Keratinocyte (primary cell): ENCODE measurements at regions not wholly inside any gene's neighbourhood (a gene's known extent, or its start where the extent isn't known, plus 50 kb on each side); places are given as distances from the start of the nearest gene placed in this dataset.
"Not testable (repeated sequence)": the region's sequence is repeated elsewhere in the genome, so short reads cannot be mapped to it uniquely, and the experiment has no call there.

Source experiments
- DNase-seq: peaks from one replicate; pipeline ENCODE4 v3.0.0-alpha.2; 2011; ENCODE audit warnings: low read depth, missing footprints, low spot score
- FAIRE-seq: peaks from 2 replicates; lab custom pipeline; 2011; peaks lifted over from hg19 to GRCh38; lab: Jason Lieb, UNC
- H2AFZ ChIP-seq: 2 replicates; pipeline ENCODE4 v1.6.0; 2012; ENCODE audit warnings: low read length, control low read depth, inconsistent platforms; ENCODE audit not compliant: control insufficient read depth
- H3K27ac ChIP-seq: 2 replicates; pipeline ENCODE4 v1.5.1; 2011; ENCODE audit warnings: low read length; ENCODE audit not compliant: control insufficient read depth, insufficient read depth
- H3K27me3 ChIP-seq: 3 replicates; pipeline ENCODE4 v1.6.0; 2011; ENCODE audit warnings: low read length; ENCODE audit not compliant: control insufficient read depth, insufficient read depth; ENCODE audit errors: extremely low read depth
- H3K36me3 ChIP-seq, 2 experiments: 2 replicates in 1 of 2; 3 replicates in 1 of 2; pipeline ENCODE4 v1.5.1; 2011; ENCODE audit warnings: low read length in 2 of 2, mild to moderate bottlenecking in 1 of 2; ENCODE audit not compliant: control insufficient read depth in 2 of 2, insufficient read depth in 2 of 2; ENCODE audit errors: extremely low read depth in 1 of 2
- H3K4me1 ChIP-seq: 3 replicates; pipeline ENCODE4 v1.5.1; 2011; ENCODE audit warnings: low read length; ENCODE audit not compliant: control insufficient read depth, insufficient read depth; ENCODE audit errors: extremely low read depth
- H3K4me2 ChIP-seq: 3 replicates; pipeline ENCODE4 v1.6.0; 2011; ENCODE audit warnings: low read depth, low read length; ENCODE audit not compliant: control insufficient read depth, insufficient read depth; ENCODE audit errors: extremely low read depth
- H3K4me3 ChIP-seq, 3 experiments: fragments of 200-600 bp in 1 of 3; sonication (generic) in 1 of 3; 2 replicates in 2 of 3; 3 replicates in 1 of 3; pipeline ENCODE4 v1.5.1; 2011 to 2016; ENCODE audit warnings: low read length in 3 of 3, mild to moderate bottlenecking in 3 of 3, control low read depth in 2 of 3, inconsistent platforms in 1 of 3, low read depth in 1 of 3, mixed read lengths in 1 of 3, mixed run types in 1 of 3, moderate library complexity in 1 of 3; ENCODE audit not compliant: control insufficient read depth in 2 of 3, insufficient read depth in 2 of 3; ENCODE audit errors: extremely low read depth in 1 of 3
- H3K79me2 ChIP-seq: 2 replicates; pipeline ENCODE4 v1.6.0; 2012; ENCODE audit warnings: low read length; ENCODE audit not compliant: control insufficient read depth, insufficient read depth
- H3K9ac ChIP-seq: 3 replicates; pipeline ENCODE4 v1.6.0; 2011; ENCODE audit warnings: low read length; ENCODE audit not compliant: control insufficient read depth, insufficient read depth; ENCODE audit errors: extremely low read depth
- H3K9me1 ChIP-seq: 3 replicates; pipeline ENCODE4 v1.6.0; 2011; ENCODE audit warnings: low read length; ENCODE audit not compliant: control insufficient read depth, insufficient read depth; ENCODE audit errors: extremely low read depth
- H3K9me3 ChIP-seq: 2 replicates; pipeline ENCODE4 v1.5.1; 2012; ENCODE audit warnings: low read depth, low read length; ENCODE audit not compliant: control insufficient read depth
- H4K20me1 ChIP-seq: 3 replicates; pipeline ENCODE4 v1.6.0; 2011; ENCODE audit warnings: low read length; ENCODE audit not compliant: control insufficient read depth, insufficient read depth; ENCODE audit errors: extremely low read depth
- CTCF ChIP-seq, 3 experiments: IDR thresholded peaks in 1 of 3; conservative IDR thresholded peaks in 1 of 3; optimal IDR thresholded peaks in 1 of 3; 2 replicates in 2 of 3; 3 replicates in 1 of 3; pipeline versions ENCODE3 to v1.5.1; 2011; ENCODE audit warnings: low read length in 3 of 3, mild to moderate bottlenecking in 3 of 3, moderate library complexity in 2 of 3, control low read depth in 1 of 3, inconsistent platforms in 1 of 3; ENCODE audit not compliant: insufficient read depth in 2 of 3; ENCODE audit errors: extremely low read depth in 1 of 3
- EZH2 ChIP-seq: IDR thresholded peaks from one replicate; pipeline ENCODE4 v1.6.1; 2012; ENCODE audit warnings: inconsistent platforms, mild to moderate bottlenecking, low read length, moderate library complexity
- dilution Hi-C: fragments of 300-500 bp; cut with MboI; formaldehyde crosslinking; loops from one replicate; pipeline ENCODE4 v1.7.0; 2020; ENCODE audit warnings: low sequenced_read_pairs; ENCODE audit not compliant: extremely low pct_ligation_motif_present

DNA sequence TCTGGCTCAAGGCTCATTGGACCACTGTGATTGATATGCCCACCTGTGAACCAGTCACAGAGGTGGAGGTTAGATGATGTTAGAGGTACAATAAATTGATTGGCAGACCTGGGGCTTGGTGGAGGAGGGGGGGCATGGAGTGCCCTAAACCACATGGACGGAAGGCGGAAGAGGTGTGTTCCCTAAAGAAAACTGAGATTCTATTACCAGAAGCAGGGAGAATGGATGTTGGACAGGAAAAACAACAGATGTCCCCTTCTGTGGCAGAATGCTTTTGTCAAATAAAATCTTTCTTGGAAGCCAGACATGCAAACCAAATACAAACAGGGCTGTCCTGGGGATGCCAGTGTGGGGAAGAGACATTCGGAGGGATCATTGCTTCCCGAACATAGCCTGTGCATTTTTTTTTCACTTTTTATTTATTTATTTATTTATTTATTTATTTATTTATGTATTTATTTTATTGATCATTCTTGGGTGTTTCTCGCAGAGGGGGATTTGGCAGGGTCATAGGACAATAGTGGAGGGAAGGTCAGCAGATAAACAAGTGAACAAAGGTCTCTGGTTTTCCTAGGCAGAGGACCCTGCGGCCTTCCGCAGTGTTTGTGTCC, 433.9 kb downstream of the RPS24 start:
- no peaks in the 10 kb centered on the region for H3K27me3 ChIP-seq
- H3K9me3 ChIP-seq, result no peaks in the 10 kb centered on the region
- H3K4me2 ChIP-seq, result no peak overlapping the region
- H2AFZ ChIP-seq, result no peak overlapping the region
- no peak overlapping the region for H3K4me3 ChIP-seq
- no peaks in the 10 kb centered on the region for H3K9me1 ChIP-seq
- H3K27ac ChIP-seq, result no peak overlapping the region
- H4K20me1 ChIP-seq, result no peaks in the 10 kb centered on the region
- H3K36me3 ChIP-seq, result no peaks in the 10 kb centered on the region
- dilution Hi-C loops, result no loop called here
- no peaks in the 10 kb centered on the region for H3K4me1 ChIP-seq
- DNase-seq, result no peak
- TF ChIP-seq EZH2 (no peak), CTCF (optimal IDR thresholded peaks at IDR 0.05 in 1 of 3, IDR thresholded peaks at IDR 0.05 in 1 of 3, conservative IDR thresholded peaks at IDR 0.05 in 1 of 3; ENCODE audit: extremely low read depth in 1 of 3, insufficient read depth in 2 of 3, low read length in 3 of 3) (no peak)
- H3K79me2 ChIP-seq, result no peaks in the 10 kb centered on the region
- FAIRE-seq, result no peak
- no peak overlapping the region for H3K9ac ChIP-seq

DNA sequence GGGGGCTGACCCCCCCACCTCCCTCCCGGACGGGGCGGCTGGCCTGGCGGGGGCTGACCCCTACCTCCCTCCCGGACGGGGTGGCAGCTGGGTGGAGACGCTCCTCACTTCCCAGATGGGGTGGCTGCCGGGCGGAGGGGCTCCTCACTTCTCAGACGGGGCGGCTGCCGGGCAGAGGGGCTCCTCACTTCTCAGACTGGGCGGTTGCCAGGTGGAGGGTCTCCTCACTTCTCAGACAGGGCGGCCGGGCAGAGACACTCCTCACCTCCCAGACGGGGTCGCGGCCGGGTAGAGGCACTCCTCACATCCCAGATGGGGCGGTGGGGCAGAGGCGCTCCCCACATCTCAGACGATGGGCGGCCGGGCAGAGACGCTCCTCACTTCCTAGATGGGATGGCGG, 435.1 kb downstream of the RPS24 start:
- H3K27ac ChIP-seq, H3K27me3 ChIP-seq, H3K79me2 ChIP-seq, FAIRE-seq, H3K9me1 ChIP-seq, H3K4me1 ChIP-seq, H4K20me1 ChIP-seq, dilution Hi-C loops, H3K4me2 ChIP-seq, DNase-seq, H3K9me3 ChIP-seq, H2AFZ ChIP-seq, H3K4me3 ChIP-seq, H3K9ac ChIP-seq, H3K36me3 ChIP-seq: not testable (repeated sequence)
